ENCODE measurements at regions not wholly inside any gene's neighbourhood (a gene's known extent, or its start where the extent isn't known, plus 50 kb on each side); places are given as distances from the start of the nearest gene placed in this dataset.

GRCh38 chr20:57043091-57043490 is 223.3 kb downstream of the BMP7 start (continued):
- TF ChIP-seq REST (IDR thresholded peaks at IDR 0.05; ENCODE audit: low read depth) = no peak

DNA sequence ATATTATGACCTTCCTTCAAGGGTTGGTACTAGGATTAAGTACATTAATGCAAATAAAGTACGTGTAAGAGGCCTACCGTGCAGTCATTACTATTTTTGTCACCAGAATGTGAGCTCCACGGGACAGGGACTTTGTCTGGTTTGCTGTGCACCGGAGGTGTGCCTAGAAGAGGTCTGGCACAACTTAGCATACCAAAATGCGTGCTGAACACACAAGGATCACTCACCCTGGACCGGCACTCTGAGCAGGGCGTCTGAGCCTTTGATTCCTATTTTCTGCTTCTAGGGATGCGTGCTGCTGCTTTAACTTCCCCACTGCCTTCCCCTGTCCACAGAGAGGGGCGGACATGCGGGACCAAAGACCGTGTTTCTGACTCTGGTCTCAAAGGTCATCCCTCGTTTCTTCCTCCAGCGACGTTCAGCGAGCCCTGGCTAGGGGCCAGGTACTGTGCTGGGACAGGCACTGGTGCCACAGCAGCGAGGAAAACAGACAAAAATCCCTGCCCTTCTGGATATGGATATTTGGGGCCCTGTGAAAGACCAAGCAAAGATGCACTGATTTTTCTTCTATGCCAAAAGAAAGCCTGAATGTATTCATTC is 222.7 kb downstream of the BMP7 start:
- ChIA-PET POLR2A (no interaction called here), RAD21 (ENCODE audit: low non-redundant PET in 1 of 2, low total read pairs in 2 of 2, uncharacterized antibody in 2 of 2, unreplicated experiment in 2 of 2) (no interaction called here), CTCF (interaction anchor here (1.3 kb wide), 1 partner anchor 46 kb away, joined by 3 read pairs; no protein-coding TSS in a partner anchor)
- no peak overlapping the region for H3K4me3 ChIP-seq (replicated peaks in 1 of 2; ENCODE audit: low read depth in 1 of 2, low read length in 2 of 2)
- no peak overlapping the region for H2AFZ ChIP-seq (ENCODE audit: low read depth, low read length, poor library complexity, severe bottlenecking)
- no TSS peak for BruUV-seq (replicated peaks)
- no peaks in the 10 kb centered on the region for H3K9me2 ChIP-seq (ENCODE audit: insufficient read depth)
- no peaks in the 10 kb centered on the region for H4K20me1 ChIP-seq (ENCODE audit: insufficient read depth)
- DNase-seq (ENCODE audit: low read depth, low spot score) (no peak), ATAC-seq (no peak)
- H3K9ac ChIP-seq (ENCODE audit: low read length) = no peak overlapping the region
- no peak overlapping the region for H3K4me2 ChIP-seq (ENCODE audit: low read length)
- H3K79me2 ChIP-seq (ENCODE audit: insufficient read depth, low read length) = no peaks in the 10 kb centered on the region
- H3K4me1 ChIP-seq (ENCODE audit: control insufficient read depth in 1 of 2, insufficient read depth in 2 of 2, low read length in 2 of 2) = peaks cover 4 to 6% of the 10 kb centered on the region in 2 experiments; a peak in 2 of 4 replicates
- H3K27me3 ChIP-seq (ENCODE audit: insufficient read depth, low read length) = peaks cover 7% of the 10 kb centered on the region; the same call in 1 of the 2 replicates
- H3K27ac ChIP-seq (ENCODE audit: low read depth, low read length) = no peak overlapping the region
- intact Hi-C loops (cut with micrococcal nuclease) = no loop called here
- no peaks in the 10 kb centered on the region for H3K9me3 ChIP-seq (ENCODE audit: control insufficient read depth in 1 of 2, insufficient read depth in 1 of 2, low read depth in 1 of 2, low read length in 2 of 2)
- H3K36me3 ChIP-seq (ENCODE audit: control insufficient read depth in 1 of 2, insufficient read depth in 2 of 2, low read length in 2 of 2) = no peaks in the 10 kb centered on the region
- no peak for TF ChIP-seq ZNF274 (IDR thresholded peaks at IDR 0.05; ENCODE audit: low read depth, low read length)
- TF ChIP-seq FOSL1 (IDR thresholded peaks at IDR 0.05; ENCODE audit: low read depth) = no peak
- TF ChIP-seq, protein P1, sequence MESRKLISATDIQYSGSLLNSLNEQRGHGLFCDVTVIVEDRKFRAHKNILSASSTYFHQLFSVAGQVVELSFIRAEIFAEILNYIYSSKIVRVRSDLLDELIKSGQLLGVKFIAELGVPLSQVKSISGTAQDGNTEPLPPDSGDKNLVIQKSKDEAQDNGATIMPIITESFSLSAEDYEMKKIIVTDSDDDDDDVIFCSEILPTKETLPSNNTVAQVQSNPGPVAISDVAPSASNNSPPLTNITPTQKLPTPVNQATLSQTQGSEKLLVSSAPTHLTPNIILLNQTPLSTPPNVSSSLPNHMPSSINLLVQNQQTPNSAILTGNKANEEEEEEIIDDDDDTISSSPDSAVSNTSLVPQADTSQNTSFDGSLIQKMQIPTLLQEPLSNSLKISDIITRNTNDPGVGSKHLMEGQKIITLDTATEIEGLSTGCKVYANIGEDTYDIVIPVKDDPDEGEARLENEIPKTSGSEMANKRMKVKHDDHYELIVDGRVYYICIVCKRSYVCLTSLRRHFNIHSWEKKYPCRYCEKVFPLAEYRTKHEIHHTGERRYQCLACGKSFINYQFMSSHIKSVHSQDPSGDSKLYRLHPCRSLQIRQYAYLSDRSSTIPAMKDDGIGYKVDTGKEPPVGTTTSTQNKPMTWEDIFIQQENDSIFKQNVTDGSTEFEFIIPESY (IDR thresholded peaks at IDR 0.05; ENCODE audit: extremely low read depth, insufficient replicate concordance, low read length) = no peak
- no peak for TF ChIP-seq EGR1 (IDR thresholded peaks at IDR 0.05; ENCODE audit: low read depth)
- no peak for TF ChIP-seq SP1 (IDR thresholded peaks at IDR 0.05; ENCODE audit: low read depth)
- TF ChIP-seq EZH2phosphoT487 (IDR thresholded peaks at IDR 0.05; ENCODE audit: borderline replicate concordance) = no peak
- no peak for TF ChIP-seq REST (IDR thresholded peaks at IDR 0.05; ENCODE audit: low read depth)
- no peak for TF ChIP-seq CTCF (IDR thresholded peaks at IDR 0.05 in 2 of 3, conservative IDR thresholded peaks at IDR 0.05 in 1 of 3; ENCODE audit: borderline replicate concordance in 1 of 3, insufficient read depth in 1 of 3, low read depth in 2 of 3, low read length in 2 of 3)
- no peak for TF ChIP-seq ZFX (IDR thresholded peaks at IDR 0.05)
- TF ChIP-seq POLR2A (IDR thresholded peaks at IDR 0.05; ENCODE audit: borderline replicate concordance, extremely low read depth, insufficient read depth, insufficient read length) = no peak
- TF ChIP-seq CBX3 (IDR thresholded peaks at IDR 0.05; ENCODE audit: low read depth) = no peak
- TF ChIP-seq ATF3 (IDR thresholded peaks at IDR 0.05) = no peak
- no peak for TF ChIP-seq RAD21 (IDR thresholded peaks at IDR 0.05; ENCODE audit: low read depth)
